ENCODE measurements at regions not wholly inside any gene's neighbourhood (a gene's known extent, or its start where the extent isn't known, plus 50 kb on each side); places are given as distances from the start of the nearest gene placed in this dataset.

GRCh38 chr9:111150181-111150580, 111.9 kb upstream of the LPAR1 start:
- in situ Hi-C loops (cut with HindIII; ENCODE audit: low sequenced_read_pairs), result loop anchor here (25.0 kb wide), 1 partner anchor 438 kb away; no protein-coding TSS in a partner anchor

- in situ Hi-C loops (cut with HindIII; ENCODE audit: low sequenced_read_pairs), result no loop called here
These were observed 110.9 kb upstream of the LPAR1 start for GRCh38 chr9:111149018-111149759.

GRCh38 chr9:111148052-111149017, 110.1 kb upstream of the LPAR1 start:
- in situ Hi-C loops (cut with HindIII; ENCODE audit: low sequenced_read_pairs), result no loop called here

DNA sequence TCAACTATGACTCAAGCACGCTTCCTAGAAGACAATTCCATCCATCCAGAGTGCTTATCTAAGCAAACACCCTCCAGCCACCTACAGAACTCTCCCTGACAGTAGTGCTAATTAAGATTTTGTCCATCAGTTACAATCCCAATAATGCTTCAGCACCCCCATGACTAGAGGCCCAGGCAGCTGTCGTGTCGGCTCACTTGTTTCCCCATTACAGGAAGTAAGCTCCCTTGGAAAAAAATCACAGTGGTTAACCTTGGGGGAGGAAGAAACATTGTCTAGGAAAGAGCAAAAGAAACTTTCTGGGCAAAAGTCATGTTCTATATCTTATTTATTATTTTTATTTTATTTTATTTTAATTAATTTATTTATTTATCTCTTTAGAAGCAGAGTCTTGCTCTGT, 108.8 kb upstream of the LPAR1 start:
- in situ Hi-C loops (cut with HindIII; ENCODE audit: low sequenced_read_pairs), result no loop called here

GRCh38 chr9:111144741-111145140, 106.5 kb upstream of the LPAR1 start:
- in situ Hi-C loops (cut with HindIII; ENCODE audit: low sequenced_read_pairs), result no loop called here

DNA sequence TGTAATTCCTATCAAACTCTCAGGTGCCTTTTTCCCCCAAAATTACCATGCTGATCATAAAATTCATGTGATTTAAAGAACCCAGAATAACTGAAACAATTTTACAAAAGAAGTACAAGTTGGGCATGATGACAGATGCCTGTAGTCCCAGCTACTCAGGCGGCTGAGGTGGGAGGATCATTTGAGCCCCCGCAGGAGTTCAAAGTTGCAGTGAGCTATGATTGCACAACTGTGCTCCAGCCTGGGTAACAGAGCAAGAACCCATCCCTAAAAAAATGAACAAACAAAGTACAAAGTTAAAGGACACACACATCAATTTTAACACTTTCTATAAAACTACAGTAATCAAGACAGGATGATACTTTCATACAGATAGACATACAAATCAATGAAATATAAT, 97.9 kb upstream of the LPAR1 start:
- in situ Hi-C loops (cut with HindIII; ENCODE audit: low sequenced_read_pairs), result no loop called here

DNA sequence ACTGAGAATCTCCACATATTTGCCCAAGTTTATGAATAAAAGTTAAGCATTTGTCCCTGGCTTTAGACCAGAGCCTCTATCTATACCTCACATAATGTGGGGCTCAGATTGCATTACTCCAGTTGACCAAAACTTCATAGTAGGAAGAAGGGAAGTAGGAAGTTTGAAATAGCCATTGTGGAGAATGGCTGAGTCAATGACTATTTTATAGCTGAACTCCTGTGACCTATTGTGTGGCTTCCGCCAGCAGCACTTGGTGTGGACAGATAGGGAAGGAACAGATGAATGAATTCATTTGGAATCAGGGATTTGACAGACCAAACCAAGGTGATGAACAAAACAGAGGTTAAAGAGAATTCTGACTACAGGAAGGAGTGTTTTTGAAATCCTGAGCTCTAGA, 92.9 kb upstream of the LPAR1 start:
- in situ Hi-C loops (cut with HindIII; ENCODE audit: low sequenced_read_pairs), result no loop called here

DNA sequence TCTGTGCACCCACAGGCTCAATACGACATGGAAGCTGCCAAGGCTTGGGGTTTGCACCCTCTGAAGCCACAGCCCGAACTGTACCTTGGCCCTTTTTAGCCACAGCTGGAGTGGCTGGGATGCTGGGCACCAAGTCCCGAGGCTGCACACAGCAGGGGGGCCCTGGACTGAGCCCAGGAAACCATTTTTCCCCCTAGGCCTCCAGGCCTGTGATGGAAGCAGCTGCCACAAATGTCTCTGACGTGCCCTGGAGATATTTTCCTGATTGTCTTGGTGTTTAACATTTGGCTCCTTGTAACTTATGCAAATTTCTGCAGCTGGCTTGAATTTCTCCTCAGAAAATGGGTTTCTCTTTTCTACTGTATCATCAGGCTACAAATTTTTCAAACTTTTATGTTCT, 82.3 kb upstream of the LPAR1 start:
- in situ Hi-C loops (cut with HindIII; ENCODE audit: low sequenced_read_pairs), result no loop called here

GRCh38 chr9:111118256-111118948, 80.1 kb upstream of the LPAR1 start:
- in situ Hi-C loops (cut with HindIII; ENCODE audit: low sequenced_read_pairs), result no loop called here

- in situ Hi-C loops (cut with HindIII; ENCODE audit: low sequenced_read_pairs), result no loop called here
These were observed 76.2 kb upstream of the LPAR1 start for GRCh38 chr9:111114486-111114885.

- in situ Hi-C loops (cut with HindIII; ENCODE audit: low sequenced_read_pairs), result no loop called here
These were observed 75.4 kb upstream of the LPAR1 start for GRCh38 chr9:111113712-111114111.

GRCh38 chr9:111110805-111111204, 72.5 kb upstream of the LPAR1 start:
- in situ Hi-C loops (cut with HindIII; ENCODE audit: low sequenced_read_pairs), result no loop called here

DNA sequence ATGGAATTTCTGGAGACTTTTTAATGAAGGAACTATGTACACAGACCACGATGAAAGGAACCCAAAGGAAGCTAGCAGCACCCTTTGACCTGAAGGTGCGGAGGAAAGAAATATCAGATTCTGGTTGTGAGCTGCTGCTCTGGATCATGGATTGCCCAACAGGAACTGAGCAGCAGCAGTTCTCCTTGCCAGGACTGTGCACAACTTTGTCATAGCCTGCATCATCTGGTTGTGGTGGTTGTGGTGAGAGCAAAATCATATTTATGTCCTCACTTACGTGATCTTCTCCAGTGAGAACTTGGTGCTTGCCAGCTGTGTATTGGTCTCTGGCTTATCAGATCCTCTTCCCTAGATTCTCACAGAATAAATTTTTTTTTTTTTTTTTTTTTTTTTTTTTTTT, 70.7 kb upstream of the LPAR1 start:
- in situ Hi-C loops (cut with HindIII; ENCODE audit: low sequenced_read_pairs), result no loop called here

- in situ Hi-C loops (cut with HindIII; ENCODE audit: low sequenced_read_pairs), result no loop called here
These were observed 68.9 kb upstream of the LPAR1 start for GRCh38 chr9:111107141-111107540.

DNA sequence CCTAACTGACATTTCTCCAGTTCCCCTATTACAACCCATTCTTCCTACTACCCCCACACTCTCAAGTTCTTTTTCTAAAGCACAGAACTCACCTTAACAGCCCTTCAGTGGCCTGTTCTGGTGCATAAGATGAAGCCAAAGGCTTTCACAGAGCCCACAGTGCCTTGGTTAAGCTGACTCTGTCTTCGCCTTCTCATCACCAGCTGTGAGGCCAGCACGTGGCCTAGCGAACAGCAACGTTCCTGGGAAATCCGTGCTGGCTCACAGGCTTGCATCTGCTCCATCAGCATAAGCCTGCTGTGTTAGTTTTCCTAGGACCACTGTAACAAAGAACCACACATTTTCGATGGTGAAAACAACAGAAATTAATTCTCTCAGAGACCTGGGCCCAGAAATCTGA, 67.9 kb upstream of the LPAR1 start:
- in situ Hi-C loops (cut with HindIII; ENCODE audit: low sequenced_read_pairs), result no loop called here

DNA sequence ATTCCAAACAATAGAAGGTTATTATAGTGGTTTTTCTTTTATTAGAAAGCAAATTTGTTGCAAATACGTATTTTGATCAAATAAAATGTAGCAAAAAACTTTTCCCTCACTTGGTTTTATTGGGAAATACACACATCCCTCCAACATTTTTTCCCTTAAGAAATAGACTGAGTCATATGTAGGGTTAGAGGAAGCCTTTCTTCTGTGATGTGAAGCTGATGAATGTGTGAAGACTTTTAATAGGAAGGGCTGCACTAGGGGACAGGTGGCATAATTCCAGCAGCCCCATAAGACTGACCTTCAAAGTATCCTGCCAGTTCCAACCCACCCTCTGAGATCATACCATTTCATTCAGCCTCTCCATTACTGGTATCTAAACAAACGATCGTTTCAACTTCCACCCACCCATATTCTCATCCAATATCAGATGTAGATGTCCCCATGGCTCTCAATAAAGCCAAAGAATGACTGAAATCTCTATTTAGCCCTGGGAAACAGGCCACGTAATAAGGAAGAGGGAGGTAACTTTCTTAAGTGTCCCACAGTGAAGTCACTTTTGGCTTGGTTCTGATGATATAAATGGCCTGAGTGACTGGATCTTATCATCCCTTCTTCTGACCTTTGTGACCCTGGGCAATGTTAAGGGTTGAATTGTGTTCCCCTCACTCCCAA, 64.7 kb upstream of the LPAR1 start:
- in situ Hi-C loops (cut with HindIII; ENCODE audit: low sequenced_read_pairs), result no loop called here

GRCh38 chr9:111099199-111100008, 61.1 kb upstream of the LPAR1 start:
- in situ Hi-C loops (cut with HindIII; ENCODE audit: low sequenced_read_pairs), result loop anchor here (10.0 kb wide), 1 partner anchor 445 kb away; no protein-coding TSS in a partner anchor

DNA sequence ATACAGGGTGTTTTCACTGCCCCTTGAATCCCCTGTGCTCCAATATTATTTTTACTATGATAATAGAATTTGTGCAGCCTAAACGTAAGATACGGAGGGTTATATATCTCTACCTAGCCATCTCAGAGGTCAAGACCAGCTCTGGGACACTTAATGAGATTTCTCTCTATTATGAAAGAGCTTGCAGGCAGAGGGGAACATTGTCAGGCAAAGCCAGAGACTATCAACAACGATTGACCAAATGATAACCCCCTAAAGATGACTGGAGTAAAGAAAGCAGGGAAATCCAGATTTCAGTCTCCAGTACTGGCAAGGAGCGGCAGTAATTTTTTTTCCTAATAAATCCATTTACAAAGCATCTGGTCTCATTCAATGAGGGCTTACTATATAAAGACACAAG, 59.8 kb upstream of the LPAR1 start:
- in situ Hi-C loops (cut with HindIII; ENCODE audit: low sequenced_read_pairs), result loop anchor here (10.0 kb wide), 1 partner anchor 447 kb away; no protein-coding TSS in a partner anchor

DNA sequence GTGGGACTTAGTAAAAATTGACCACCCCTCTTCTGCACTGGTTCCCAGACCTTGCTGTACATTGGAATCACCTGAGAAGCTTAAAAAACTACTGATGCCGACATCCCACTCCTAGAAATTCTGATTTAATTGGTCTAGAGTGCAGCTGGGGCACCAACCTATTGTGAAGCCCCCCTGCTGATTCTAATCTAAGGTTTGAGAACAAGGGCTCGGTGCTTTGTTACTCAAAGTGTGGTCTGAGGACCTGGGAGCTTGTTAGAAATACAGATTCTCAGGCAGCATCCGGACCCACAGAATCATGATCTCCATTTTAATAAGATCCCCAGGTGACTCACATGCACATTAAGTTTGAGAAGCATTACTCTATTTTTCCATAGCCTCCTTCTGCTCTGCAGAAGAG, 57.8 kb upstream of the LPAR1 start:
- in situ Hi-C loops (cut with HindIII; ENCODE audit: low sequenced_read_pairs), result loop anchor here (10.0 kb wide), 1 partner anchor 449 kb away; no protein-coding TSS in a partner anchor

GRCh38 chr9:111095441-111095840, 57.2 kb upstream of the LPAR1 start:
- in situ Hi-C loops (cut with HindIII; ENCODE audit: low sequenced_read_pairs), result loop anchor here (10.0 kb wide), 1 partner anchor 449 kb away; no protein-coding TSS in a partner anchor

All from DLD1 (cell line).